ENCODE measurements at regions not wholly inside any gene's neighbourhood (a gene's known extent, or its start where the extent isn't known, plus 50 kb on each side); places are given as distances from the start of the nearest gene placed in this dataset.

- H3K4me1 ChIP-seq (ENCODE audit: insufficient read depth, low read length) = no peaks in the 10 kb centered on the region
- no peak overlapping the region for H2BK5ac ChIP-seq (ENCODE audit: insufficient read length, low read length)
- H3K79me2 ChIP-seq (ENCODE audit: insufficient read depth, low read length) = no peaks in the 10 kb centered on the region; the same call in 1 of the 2 replicates
- H2BK20ac ChIP-seq (ENCODE audit: low read depth, low read length, poor library complexity, severe bottlenecking) = no peak overlapping the region
- H2AFZ ChIP-seq (ENCODE audit: low read length) = no peak overlapping the region
- no peaks in the 10 kb centered on the region for H3K27me3 Mint-ChIP-seq (ENCODE audit: low read depth)
- H3K36me3 Mint-ChIP-seq (ENCODE audit: insufficient read depth in 1 of 3, low read depth in 3 of 3) = no peaks in the 10 kb centered on the region
- no peak for DNase-seq
- no peak overlapping the region for H3K27ac Mint-ChIP-seq
- no peak overlapping the region for H3K18ac ChIP-seq (ENCODE audit: insufficient read length, low read depth, low read length)
- no peak overlapping the region for H3K9ac ChIP-seq (ENCODE audit: extremely low read depth, insufficient read length, low read length)
- H3K4me2 ChIP-seq (ENCODE audit: insufficient read depth, insufficient read length, low read length) = no peak overlapping the region
- H4K20me1 ChIP-seq (ENCODE audit: control insufficient read depth, insufficient read depth, insufficient read length) = no peaks in the 10 kb centered on the region
- WGBS (ENCODE audit: extremely low coverage, insufficient read length, low lambda C conversion rate) = no CpG with 5 or more reads among the region's 2 CpGs
- no peak overlapping the region for H2BK12ac ChIP-seq (ENCODE audit: insufficient read length, low read depth, low read length)
- no peaks in the 10 kb centered on the region for H3K9me3 Mint-ChIP-seq
- no peak overlapping the region for H3K56ac ChIP-seq (ENCODE audit: insufficient read length, low read depth, low read length)
- no peaks in the 10 kb centered on the region for H3K27me3 ChIP-seq (ENCODE audit: insufficient read depth, low read length)
- H3K23ac ChIP-seq (ENCODE audit: insufficient read length, low read depth, low read length) = no peak overlapping the region
- H3K4me1 Mint-ChIP-seq = no peaks in the 10 kb centered on the region
- TF ChIP-seq CTCF (conservative IDR thresholded peaks at IDR 0.05) = no peak
- no peak overlapping the region for H4K8ac ChIP-seq (replicated peaks; ENCODE audit: insufficient read length, low read depth, low read length)
- no peaks in the 10 kb centered on the region for H3K79me1 ChIP-seq (ENCODE audit: insufficient read depth, low read depth, low read length, poor library complexity, severe bottlenecking)
- no peak overlapping the region for H2AK5ac ChIP-seq (ENCODE audit: insufficient read length, low read length)
- no peaks in the 10 kb centered on the region for H3K23me2 ChIP-seq (ENCODE audit: insufficient read length, low read depth, low read length, poor library complexity, severe bottlenecking)
- H2BK120ac ChIP-seq (ENCODE audit: low read depth, low read length, poor library complexity, severe bottlenecking) = no peak overlapping the region
- no peak overlapping the region for H3K14ac ChIP-seq (ENCODE audit: insufficient read depth, low read length)
- no peak overlapping the region for H4K91ac ChIP-seq (ENCODE audit: insufficient read length, low read depth, low read length)
- no peak overlapping the region for H3K4ac ChIP-seq (ENCODE audit: low read depth, low read length)
- H2BK15ac ChIP-seq (ENCODE audit: low read depth, low read length) = no peak overlapping the region
- H3K4me3 Mint-ChIP-seq = no peak overlapping the region
- no peak overlapping the region for H3K27ac ChIP-seq (ENCODE audit: insufficient read length, low read depth, low read length)
- no peak overlapping the region for H3T11ph ChIP-seq (ENCODE audit: low read length)
- H3K9me3 ChIP-seq (ENCODE audit: control insufficient read depth, low read depth, low read length) = no peaks in the 10 kb centered on the region
- no peak overlapping the region for H4K5ac ChIP-seq (ENCODE audit: insufficient read length, low read depth, low read length)
Observed at GRCh38 chr2:6254441-6254840, 562.3 kb downstream of the SOX11 start.

Data from H9 (cell line).